IPS-18c (cell line): ENCODE measurements at regions not wholly inside any gene's neighbourhood (a gene's known extent, or its start where the extent isn't known, plus 50 kb on each side); places are given as distances from the start of the nearest gene placed in this dataset.
"Not testable (repeated sequence)": the region's sequence is repeated elsewhere in the genome, so short reads cannot be mapped to it uniquely, and the experiment has no call there.

Source experiments
- H3K4me3 ChIP-seq: 2 replicates; pipeline ENCODE4 v1.7.0; 2013; ENCODE audit warnings: low read depth, mild to moderate bottlenecking, low read length, moderate library complexity; ENCODE audit not compliant: insufficient read depth
- H3K9me3 ChIP-seq: one replicate; pipeline ENCODE4 v1.6.1; 2013; ENCODE audit warnings: mild to moderate bottlenecking, low read length, moderate library complexity; ENCODE audit not compliant: control insufficient read depth, insufficient read depth

DNA sequence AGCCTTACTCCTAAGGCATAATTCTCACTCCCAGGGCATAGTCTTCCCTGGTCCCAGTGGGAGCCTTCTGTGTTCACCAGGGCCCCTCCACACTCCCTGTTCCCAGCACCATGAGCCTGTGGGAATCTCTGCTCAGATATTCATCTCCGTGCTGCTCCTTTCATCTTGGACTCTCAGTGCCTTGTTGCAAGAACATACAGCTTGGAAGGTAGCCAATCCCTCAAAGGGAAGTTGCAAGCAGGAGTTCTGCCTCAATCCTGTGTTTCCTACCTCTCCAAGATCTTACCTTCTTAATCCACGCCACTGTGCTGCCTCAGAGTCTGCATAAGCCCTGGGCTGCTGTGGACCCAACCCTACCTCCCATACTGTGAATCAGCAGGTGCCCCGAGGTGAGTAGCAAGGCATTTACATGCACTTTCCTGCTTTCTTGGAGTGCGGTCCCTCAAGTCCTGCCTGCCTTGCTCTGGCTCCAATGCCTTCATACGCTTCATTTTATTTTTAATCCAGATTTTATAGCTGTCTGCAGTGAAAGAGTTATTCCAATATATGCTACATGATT is 413.8 kb upstream of the RAB6C start:
- peaks cover 4% of the 10 kb centered on the region for H3K9me3 ChIP-seq
- H3K4me3 ChIP-seq: no peak overlapping the region

DNA sequence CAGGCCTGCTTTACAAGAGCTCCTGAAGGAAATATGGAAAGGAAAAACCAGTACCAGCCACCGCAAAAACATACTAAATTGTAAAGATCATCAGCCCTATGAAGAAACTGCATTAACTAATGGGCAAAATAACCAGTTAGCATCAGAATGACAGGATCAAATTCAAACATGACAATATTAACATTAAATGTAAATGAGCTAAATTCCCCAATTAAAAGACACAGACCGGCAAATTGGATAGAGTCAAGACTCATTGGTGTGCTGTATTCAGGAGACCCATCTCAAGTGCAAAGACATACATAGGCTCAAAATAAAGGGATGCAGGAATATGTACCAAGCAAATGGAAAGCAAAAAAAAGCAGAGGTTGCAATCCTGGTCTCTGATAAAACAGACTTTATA is 408.7 kb upstream of the RAB6C start:
- H3K4me3 ChIP-seq, H3K9me3 ChIP-seq: not testable (repeated sequence)

DNA sequence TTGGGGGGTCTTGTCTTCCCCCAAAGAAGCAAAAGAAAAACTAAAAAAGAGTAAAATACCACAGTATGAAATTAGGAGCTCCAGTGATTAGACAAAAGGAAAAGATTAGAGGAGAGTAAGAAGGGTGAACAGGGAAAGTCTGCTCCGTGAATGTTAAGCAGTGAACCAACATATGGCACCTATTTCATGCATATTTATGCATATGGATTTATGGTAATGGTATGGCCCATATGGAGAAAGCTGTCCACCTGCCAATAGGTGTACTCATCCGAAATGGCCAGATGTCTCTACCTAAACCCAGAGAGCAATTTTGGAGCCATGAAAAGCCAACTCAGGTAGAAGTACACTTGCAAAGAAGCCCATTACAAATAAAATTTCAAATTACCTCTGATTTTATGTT is 404.0 kb upstream of the RAB6C start:
- Histone ChIP-seq H3K4me3 (no peak overlapping the region), H3K9me3 (no peaks in the 10 kb centered on the region)

DNA sequence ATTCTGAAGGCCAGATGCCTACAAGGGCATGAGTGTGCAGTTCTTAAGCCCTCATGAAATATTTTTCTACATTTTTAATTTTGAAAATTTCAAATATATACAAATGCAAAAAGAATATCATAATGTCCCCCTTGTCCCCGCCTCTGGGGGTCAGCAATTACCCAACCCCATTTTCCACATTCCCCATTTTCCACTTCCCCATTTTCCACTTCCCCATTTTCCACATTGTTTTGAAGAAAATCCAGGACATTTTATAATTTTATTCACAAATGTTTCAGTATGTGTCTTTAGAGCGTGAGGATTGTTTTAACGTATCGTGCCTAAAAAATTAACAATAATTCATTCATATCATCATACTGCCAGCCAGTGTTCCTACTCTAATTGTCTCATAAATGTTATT is 403.6 kb upstream of the RAB6C start:
- Histone ChIP-seq H3K9me3 (no peaks in the 10 kb centered on the region), H3K4me3 (no peak overlapping the region)

DNA sequence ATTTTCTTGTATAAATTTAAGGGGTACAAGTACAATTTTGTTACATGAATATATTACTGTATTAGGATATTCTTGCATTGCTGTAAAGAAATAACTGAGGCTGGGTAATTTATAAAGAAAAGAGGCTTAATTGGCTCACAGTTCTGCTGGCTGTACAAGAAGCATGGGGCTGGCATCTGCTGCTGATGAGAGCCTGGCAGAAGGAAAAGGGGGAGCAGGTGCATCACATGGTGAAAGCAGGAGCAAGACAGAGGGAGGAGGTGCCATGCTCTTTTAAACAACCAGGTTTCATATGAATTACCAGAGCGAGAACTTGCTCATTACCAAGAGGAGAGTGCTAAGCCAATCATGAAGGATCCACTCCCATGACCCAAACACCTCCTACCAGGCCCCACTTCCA is 399.5 kb upstream of the RAB6C start:
- H3K9me3 ChIP-seq: no peaks in the 10 kb centered on the region
- no peak overlapping the region for H3K4me3 ChIP-seq

DNA sequence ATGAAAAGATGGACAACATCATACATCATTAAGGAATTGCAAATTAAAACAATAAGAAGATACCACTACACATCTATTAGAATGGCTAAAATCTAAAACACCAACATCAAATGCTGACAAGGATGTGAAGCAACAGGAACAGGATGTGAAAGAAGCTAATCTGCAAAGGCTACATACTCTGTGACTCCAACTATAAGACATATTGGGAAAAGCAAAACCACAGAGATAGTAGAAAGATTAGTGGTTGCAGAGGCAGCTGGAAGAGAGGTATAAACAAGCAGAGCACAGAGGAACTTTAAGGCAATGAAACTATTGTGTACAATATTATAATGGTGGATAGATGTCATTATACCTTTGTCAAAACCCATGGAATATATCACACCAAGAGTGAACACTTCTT is 393.7 kb upstream of the RAB6C start:
- Histone ChIP-seq H3K9me3 (peaks cover 4% of the 10 kb centered on the region), H3K4me3 (no peak overlapping the region)

DNA sequence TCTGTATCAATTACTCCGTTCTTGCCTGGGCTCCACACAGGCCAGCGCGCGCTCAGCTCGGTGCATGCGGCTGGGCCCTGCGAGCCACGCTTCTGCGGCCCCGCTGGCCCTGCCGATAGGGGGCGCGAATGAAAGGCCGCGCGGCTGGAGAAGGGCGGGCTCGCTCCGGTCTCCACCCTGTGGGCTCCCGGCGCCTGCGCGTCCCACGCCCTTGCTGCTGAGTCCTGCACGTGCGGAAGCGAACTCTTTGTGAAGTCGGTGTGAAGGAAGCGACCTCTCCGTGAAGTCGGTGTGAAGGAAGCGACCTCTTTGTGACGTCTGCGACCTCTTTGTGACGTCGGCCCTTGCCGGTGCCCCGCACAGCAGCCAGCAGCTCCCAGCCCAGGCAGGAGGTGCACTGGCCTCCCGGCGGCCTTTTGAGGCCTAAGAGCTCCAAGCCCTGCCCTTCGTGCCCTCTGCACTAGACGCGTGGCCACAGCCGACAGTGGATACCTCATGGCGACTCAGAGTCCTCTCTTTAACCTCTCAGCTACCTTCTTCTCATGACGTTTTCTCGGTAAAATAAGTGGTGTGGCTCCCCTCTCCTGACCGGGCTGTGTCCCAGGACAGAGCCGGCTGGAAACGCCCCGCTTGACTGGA is 391.9 kb upstream of the RAB6C start:
- Histone ChIP-seq H3K9me3 (peaks cover 4% of the 10 kb centered on the region), H3K4me3 (no peak overlapping the region)

GRCh38 chr2:129604560-129604959 is 374.9 kb upstream of the RAB6C start:
- no peak overlapping the region for H3K4me3 ChIP-seq
- H3K9me3 ChIP-seq: no peaks in the 10 kb centered on the region

DNA sequence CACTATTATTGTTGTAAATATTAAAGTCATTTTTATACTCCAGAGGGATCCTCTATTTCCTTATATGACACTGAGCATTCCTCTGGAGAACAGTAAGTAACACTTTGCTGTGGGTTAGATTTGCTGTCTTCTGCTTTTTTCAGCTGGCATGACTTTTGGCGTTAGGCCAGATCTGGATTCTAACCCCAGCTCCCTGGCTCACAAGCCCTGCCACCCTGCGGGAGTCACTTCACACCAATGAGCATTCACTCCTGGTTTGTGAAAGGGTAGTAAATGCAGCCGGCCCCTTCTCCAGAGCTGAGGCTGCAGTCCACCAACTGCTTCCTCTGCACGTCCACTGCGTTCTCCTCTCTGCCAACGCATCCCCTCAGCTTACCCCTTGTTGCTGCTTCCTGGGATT is 373.8 kb upstream of the RAB6C start:
- H3K4me3 ChIP-seq: no peak overlapping the region

DNA sequence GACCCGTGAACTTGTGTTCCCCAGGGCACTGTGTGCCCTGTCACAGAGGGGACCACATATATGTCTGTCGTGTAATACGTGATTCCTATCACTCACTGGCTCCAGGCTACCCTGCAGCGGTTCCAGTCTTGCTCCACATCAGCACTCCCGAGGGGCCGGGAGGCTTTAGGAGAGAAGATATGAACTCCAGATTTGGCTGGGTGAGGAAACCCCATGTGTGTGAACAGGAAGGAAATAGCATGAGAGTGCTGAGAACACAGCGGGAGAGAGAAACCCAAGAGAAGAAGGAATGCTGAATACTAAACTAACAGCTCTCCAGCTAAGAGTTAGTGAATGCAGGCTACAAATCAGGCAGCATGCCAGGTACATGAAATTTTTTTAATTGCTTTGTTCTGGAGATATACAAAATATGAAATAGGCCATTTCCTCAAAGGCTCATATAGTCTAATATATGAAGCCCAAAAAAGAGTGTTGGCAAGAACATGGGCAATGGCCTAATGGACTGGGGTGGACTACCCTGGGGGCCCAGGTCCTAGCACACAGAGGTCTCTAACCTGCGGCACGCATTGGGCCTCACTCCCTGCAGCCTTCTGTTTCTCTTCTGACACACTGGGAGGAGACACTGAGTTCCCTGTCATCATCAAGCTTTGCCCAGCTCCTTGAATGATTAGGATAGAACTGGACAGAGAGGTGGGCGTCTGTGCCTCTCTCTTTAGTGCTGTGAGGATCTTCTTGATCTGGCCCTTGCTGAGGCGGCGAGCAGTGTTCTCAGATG is 372.8 kb upstream of the RAB6C start:
- no peaks in the 10 kb centered on the region for H3K9me3 ChIP-seq
- no peak overlapping the region for H3K4me3 ChIP-seq

More for the DNA sequence above, 373.8 kb upstream of the RAB6C start:
- no peaks in the 10 kb centered on the region for H3K9me3 ChIP-seq

- Histone ChIP-seq H3K9me3 (no peaks in the 10 kb centered on the region), H3K4me3 (no peak overlapping the region)
These were observed 370.2 kb upstream of the RAB6C start for GRCh38 chr2:129609224-129609623.

DNA sequence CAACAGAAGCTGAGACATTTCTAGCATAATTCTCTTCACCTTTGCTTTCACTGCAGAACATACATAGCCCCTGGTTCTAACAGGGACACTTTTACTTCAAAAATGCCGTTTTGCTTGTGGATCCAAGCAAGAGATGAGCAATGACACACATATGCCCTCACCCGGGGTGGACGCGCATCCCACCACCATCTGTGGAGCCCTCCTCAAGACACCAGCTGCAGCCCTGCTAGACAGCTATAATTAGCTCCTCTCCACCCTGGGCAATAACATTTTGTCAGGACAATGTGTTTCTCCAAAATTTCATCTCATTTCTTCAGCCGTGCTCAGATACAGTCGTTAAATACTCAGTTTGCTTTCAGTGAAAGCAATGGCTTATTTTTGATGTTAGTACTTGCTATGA is 368.7 kb upstream of the RAB6C start:
- no peak overlapping the region for H3K4me3 ChIP-seq
- no peaks in the 10 kb centered on the region for H3K9me3 ChIP-seq

- Histone ChIP-seq H3K9me3 (peaks cover 3% of the 10 kb centered on the region), H3K4me3 (no peak overlapping the region)
These were observed 368.0 kb upstream of the RAB6C start for GRCh38 chr2:129611471-129611870.

GRCh38 chr2:129619471-129619870 is 360.0 kb upstream of the RAB6C start:
- peaks cover 3% of the 10 kb centered on the region for H3K9me3 ChIP-seq
- H3K4me3 ChIP-seq: no peak overlapping the region

DNA sequence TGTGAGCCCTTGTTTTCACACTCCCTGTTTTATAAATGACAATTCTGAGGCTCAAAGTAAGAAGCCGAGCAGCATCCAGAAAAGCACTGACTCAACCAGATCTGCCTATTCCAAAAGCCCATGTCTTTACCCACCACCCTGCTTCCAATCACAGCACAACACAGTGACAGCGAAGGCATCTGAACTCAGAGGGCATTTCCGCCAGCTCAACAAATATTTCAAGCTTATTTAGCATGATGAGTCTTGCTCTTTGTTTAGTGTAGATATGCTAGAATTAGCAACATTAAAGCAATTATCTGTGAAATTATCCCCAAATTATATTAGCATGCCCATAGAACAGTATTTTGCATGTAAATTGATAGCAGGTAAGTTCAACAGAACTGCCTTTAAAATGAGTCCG is 359.1 kb upstream of the RAB6C start:
- H3K4me3 ChIP-seq: no peak overlapping the region
- H3K9me3 ChIP-seq: peaks cover 3% of the 10 kb centered on the region

- no peak overlapping the region for H3K4me3 ChIP-seq
These were observed 355.7 kb upstream of the RAB6C start for GRCh38 chr2:129623783-129624182.

GRCh38 chr2:129627437-129627836 is 352.0 kb upstream of the RAB6C start:
- no peaks in the 10 kb centered on the region for H3K9me3 ChIP-seq
- no peak overlapping the region for H3K4me3 ChIP-seq

More at GRCh38 chr2:129623783-129624182, 355.7 kb upstream of the RAB6C start:
- no peaks in the 10 kb centered on the region for H3K9me3 ChIP-seq

DNA sequence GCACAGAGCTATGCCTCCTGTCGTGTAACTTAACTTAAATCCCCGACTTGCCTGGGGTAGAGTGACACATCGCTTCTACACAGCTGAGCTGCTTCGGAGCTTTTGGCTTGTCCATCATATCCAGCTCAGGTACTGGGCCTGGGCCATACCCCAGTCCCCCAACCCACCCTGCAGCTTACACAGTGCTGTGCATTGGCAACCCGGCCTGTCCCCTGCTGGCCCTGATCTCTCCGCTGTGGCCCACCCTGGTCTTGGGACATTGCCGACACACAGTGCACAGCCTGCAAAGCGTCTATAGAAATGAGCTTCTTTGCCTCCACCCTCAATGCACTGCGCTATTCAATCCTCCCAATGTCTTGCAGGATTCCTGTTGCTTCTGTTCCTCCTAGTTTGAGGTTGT is 342.8 kb upstream of the RAB6C start:
- Histone ChIP-seq H3K9me3 (no peaks in the 10 kb centered on the region), H3K4me3 (no peak overlapping the region)
